Skeletal muscle cell (primary cell): ENCODE measurements at regions not wholly inside any gene's neighbourhood (a gene's known extent, or its start where the extent isn't known, plus 50 kb on each side); places are given as distances from the start of the nearest gene placed in this dataset.

ENCODE experiments used
- DNase-seq: peaks from one replicate; pipeline ENCODE4 v3.0.0-alpha.2; 2010; ENCODE audit warnings: low read depth
- H3K4me3 ChIP-seq: 2 replicates; pipeline ENCODE4 v1.5.1; 2011; ENCODE audit warnings: low read depth, mild to moderate bottlenecking, control low read depth, low read length, moderate library complexity

DNA sequence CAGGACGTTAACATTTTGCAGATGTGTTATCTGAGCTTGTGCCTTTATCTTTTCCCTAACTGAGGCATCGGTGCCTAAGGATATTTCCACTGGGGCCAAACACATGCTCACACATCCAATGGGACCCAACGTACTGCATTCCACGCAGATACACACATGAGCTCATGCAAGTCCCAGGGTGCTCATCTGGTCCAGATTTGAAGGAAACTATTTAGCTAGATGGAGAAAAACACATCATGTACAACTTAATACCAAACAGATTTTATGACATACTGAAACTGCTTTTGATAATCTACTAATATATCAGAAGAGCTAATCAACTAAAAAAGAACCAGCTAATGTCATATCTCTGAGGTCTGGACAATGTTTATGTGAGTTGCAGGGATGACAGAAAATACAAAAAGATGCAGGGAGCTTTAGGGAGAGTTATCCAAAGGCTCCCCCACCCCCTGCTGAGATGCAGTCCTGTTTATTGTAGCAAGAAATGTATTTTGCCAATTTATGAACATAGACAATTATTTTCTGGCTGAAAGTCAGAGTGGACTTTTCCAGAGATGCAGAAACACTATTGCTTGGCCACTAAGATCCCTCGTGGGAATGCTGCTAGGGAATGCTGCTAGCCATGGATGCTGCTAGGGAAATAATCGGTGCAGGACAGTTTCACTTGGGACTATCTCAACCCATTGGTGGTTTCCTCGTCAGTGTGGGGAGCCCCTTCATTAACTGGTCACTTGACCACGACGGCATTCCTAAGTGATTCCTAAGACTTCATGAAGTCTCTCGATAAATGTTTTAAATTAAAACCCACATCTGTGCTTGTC lies 172.8 kb downstream of the SMIM20 start:
- no peak overlapping the region for H3K4me3 ChIP-seq
- DNase-seq: no peak

DNA sequence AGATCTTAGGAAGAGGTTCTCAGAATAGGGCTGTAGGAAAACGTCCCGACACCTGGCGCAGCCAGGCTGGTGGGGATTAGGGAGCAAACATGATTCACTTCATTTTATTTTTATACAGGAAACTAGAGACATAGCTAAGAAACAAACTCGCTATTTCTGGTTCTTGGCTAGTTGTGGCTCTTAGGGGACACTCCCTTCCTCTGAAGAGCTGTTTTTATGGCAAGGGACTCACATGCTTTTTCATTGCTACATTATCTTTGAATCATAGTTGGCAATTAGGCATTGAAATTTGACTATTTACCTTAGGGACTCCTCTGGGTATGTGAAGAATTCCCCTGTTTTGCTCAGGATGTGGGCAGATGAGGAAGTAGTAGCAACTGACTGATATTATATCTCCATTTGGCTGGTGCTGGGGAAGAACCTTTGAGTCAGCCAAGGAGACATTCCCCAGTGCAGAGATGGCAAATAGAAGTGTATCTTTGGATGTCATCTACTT lies 174.5 kb downstream of the SMIM20 start:
- H3K4me3 ChIP-seq: no peak overlapping the region
- DNase-seq: peak; percentile 73

DNA sequence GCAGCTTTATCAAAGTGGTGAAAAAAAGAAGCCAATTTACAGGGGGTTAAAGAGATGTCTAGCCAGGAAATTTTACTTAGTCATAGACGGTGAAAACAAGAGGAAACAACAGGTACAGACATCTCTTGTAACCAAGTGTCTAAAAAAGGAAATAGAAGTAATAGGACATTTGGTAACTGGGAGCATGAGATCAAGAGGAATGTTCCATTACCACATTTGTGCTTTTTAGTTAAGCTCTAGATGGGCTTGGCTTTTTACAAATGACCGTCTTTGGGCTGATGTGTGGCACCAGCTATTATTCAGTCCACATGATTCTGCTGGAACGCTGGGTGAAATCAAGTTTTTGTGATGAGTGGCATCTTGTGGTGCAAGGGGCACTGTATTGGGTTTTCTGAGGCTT lies 179.5 kb downstream of the SMIM20 start:
- H3K4me3 ChIP-seq: no peak overlapping the region
- DNase-seq: no peak

DNA sequence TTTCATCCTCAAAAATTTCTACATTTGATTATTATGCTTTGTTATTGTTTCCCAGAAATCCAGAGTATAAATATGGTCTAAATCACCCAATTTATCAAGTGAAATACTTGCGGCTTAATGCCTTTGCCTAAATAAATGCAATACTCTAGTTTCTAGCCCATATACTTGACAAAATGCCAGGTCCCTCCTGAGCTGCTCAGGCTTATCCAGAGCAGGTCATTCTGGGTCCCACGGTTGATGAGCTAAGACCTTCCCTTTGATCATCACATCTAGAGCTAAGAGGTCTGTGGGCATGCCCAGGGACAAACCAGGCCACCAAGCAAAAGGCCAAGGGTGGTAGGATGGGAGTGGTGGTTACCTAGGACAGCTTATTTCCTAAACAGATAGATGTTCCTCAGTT lies 180.1 kb downstream of the SMIM20 start:
- DNase-seq: no peak
- no peak overlapping the region for H3K4me3 ChIP-seq

DNA sequence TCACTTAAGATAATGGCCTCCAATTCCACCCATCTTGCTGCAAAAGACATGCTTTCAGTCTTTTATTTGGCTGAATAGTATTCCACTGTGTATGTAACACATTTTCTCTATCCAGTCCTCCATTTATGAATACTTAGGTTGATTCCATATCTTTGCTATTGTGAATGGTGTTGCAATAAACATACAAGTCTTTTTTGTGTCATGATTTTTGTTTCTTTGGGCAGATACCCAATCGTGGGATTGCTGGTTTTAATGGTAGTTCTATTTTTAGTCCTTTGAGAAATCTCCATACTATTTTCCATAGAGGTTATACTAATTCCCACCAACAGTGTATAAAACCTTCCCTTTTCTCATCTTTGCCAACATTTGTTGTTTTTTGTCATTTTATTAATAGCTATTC lies 180.9 kb downstream of the SMIM20 start:
- no peak overlapping the region for H3K4me3 ChIP-seq
- DNase-seq: no peak

GRCh38 chr4:26099967-26100366 lies 185.9 kb downstream of the SMIM20 start:
- no peak overlapping the region for H3K4me3 ChIP-seq
- no peak for DNase-seq

DNA sequence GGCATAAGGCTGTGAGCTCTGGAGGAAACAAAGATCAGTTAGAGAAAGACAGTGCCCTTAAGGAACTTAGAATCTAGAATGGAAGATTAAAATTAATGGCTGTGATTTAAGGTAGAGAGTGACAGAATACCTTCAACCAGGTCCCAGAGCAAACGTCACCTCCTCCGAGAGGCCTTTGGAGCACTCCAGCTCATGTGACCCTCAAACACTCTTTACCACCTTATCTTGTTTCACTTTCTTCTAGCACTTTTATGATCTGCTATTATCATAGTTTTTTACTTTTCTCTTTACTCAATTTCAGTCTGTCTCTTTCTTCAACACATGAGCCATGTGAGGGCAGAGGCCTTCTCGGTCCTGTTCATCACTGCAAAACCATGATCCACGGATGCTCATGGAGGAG lies 187.0 kb downstream of the SMIM20 start:
- no peak for DNase-seq
- H3K4me3 ChIP-seq: no peak overlapping the region

DNA sequence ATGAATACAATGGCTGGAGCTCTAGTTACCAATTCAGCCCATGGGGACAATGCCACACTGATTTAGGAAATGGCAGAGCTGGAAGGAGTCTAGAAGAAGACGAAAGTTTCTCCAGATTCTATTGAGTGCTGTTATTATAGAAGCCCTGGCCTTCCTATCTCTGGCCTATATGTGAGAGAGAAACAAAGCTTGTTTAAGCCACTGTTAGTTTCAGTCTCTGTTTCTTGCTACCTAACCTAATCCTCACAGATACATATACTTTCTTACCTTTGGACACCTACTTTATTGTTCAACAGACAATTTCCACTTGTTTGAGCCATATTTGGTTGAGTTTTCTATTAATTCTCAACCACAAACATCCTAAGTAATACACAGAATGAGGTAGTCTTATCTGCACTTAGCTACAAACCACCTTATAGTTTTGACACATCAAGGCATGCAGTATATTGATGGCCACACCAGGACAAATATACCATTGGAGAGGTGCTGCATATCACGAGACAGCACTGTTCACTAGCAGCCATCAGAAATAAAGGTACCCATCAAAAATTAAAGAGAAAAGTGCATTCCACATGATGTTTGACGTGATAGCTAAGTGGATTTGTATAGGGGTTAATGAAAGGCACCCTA lies 190.2 kb downstream of the SMIM20 start:
- H3K4me3 ChIP-seq: no peak overlapping the region
- no peak for DNase-seq

DNA sequence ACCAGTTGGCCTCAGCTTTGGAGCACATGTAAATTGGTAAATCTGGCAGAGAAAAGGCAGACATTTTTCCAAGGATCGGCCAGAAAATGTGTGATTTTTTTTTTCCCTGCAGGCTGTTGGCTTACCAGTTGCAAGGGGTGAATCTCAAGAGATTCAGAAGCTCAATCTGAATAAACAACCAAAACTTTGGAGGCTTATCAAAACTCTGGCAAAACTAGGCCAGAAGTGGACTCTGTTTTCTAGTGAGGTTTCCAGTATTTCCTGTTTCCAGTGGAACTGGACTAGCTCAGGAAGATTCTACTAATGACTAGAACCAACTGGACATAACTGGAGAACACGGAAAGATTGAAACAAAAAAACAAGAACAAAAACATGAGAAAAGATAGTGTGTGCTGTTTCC lies 191.3 kb downstream of the SMIM20 start:
- no peak for DNase-seq
- no peak overlapping the region for H3K4me3 ChIP-seq

DNA sequence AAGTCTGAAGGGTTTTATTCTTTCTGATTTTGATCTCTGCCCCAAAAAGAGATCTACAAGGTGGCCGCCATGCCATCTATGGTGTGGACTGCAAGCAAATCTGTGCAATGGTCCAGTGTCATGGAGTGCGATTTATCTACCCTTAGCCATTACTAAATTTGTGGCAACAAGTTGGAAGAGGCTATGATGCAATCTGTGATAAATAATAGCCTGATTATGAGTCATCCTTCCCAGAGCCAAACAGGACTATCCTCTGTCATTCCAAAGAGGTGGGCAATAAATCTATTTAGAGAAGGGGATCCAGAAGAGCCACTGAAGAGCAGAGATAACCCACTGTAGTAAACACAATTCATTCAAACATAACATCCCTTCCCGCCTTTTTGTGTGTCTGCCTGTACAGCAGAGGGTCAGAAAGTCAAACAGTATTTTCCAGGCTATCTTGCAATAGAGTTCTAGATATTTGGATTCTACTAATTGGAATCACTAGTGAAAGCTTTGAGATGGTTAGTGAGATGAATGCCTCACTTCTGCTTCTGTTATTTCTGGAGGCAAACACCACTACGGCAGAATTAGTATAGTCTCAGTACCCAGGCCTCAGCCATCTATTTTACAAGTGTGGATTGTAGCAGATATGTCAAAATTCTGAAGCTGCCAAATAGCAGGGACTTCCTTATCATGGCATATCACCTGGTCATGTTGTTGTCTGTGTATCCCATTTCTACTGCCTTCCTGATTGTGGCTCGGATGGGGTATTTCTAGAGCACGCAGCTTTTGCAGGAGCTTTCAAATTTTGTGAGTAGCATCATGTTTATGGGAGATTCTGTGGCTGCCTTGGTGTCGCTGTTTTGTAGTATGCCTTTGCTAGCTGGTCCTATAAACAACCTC lies 192.0 kb downstream of the SMIM20 start:
- no peak overlapping the region for H3K4me3 ChIP-seq
- DNase-seq: no peak

GRCh38 chr4:26106776-26107175 lies 192.8 kb downstream of the SMIM20 start:
- H3K4me3 ChIP-seq: no peak overlapping the region
- DNase-seq: no peak

DNA sequence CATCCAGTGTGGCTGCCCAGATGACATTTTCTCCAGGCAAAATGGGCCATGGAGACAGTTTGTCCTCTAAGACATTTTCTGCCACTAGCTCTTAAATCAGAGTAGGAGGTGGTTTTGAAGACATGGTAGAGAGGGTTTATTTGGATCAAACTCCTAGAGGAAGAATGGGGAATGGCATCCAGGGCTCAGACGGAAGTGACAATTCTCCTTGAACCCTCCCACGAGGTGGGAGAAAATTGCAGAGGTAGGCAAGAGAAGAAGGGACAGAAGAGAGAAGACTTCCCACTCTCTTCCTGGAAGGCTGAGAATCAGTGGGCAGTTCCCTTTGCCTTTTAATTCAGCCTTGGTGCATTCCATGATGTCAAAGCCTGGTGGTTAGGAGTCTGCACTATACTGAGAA lies 194.0 kb downstream of the SMIM20 start:
- DNase-seq: no peak
- no peak overlapping the region for H3K4me3 ChIP-seq

DNA sequence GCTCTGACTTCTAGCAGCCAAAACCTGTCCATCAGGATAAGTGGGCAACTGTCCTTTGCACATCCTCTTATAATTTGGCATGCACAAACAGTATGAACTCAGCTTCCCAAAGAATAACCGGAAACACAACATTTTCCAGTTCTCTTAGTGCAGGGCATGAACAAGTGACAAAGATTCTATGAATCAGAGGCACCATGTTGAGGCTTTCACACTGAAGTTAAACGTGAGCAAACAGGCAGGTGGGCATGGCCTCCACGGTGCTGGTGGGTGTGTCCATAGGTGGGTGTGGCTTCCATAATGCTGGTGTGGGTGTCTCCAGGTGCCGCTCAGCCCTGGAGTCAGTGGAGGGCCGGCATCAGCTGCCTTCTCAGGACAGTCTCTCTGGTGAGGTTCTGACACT lies 196.5 kb downstream of the SMIM20 start:
- DNase-seq: no peak
- H3K4me3 ChIP-seq: no peak overlapping the region

DNA sequence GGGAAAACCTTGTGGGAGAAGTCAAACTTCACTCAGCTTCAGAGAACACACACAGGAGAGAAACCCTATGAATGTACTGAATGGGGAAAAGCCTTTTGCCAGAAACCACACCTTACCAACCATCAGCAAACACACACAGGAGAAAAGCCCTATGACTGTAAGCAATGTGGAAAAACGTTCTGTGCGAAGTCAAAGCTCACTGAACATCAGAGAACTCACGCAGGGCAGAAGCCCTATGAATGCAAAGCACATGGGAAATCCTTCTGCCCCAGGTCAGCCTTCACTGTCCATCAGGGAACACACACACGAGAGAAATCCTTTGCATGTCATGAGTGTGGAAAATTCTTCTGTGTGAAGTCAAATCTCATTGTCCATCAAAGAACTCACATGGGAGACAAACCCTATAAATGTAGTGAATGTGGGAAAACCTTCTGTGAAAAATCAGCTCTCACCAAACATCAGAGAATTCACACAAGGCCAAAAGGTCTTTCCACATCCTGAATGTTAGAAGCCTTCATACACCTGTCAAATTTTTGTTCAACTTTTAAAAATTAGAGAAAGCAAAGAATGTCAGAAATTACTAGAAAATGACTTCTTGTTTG lies 199.4 kb downstream of the SMIM20 start:
- no peak for DNase-seq
- H3K4me3 ChIP-seq: no peak overlapping the region

DNA sequence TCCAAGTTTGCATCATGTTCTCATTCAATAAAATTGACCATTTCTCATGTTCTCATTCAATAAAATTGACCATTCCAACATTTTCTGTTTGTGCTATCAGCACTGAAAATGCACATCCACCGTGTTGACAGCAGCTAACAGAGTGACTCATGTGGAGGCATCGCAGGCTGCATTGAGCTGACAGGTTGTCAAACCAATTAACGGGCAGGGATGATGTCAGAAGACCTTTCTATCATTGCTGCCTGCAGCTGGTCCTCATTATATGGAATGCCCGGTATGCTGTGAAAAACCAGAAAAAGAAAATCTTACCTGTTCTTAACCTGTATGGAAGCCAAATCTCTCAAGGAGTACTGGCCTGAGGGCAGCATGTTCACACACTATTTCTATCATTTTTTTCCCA lies 202.0 kb downstream of the SMIM20 start:
- no peak for DNase-seq
- no peak overlapping the region for H3K4me3 ChIP-seq

- H3K4me3 ChIP-seq: no peak overlapping the region
- DNase-seq: no peak
Observed at GRCh38 chr4:26120098-26120825, 200.6 kb upstream of the RBPJ start.

DNA sequence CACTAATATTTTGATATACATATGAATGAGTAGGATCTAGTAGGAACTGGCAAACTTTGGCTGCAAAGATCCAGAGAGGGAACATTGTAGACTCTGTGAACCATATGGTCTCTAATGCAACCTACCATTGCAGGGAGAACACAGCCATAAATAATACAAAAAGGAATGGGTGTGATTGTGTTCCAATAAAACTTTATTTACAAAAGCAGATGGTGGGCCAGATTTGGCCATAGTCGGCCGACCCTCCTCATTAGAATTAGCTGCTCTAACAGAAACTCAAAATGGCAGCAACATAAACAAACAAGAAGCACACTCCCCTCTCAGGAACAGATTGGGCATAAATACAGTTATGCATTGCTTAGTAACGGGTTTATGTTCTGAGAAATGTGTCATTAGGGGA lies 198.1 kb upstream of the RBPJ start:
- DNase-seq: no peak
- H3K4me3 ChIP-seq: no peak overlapping the region

DNA sequence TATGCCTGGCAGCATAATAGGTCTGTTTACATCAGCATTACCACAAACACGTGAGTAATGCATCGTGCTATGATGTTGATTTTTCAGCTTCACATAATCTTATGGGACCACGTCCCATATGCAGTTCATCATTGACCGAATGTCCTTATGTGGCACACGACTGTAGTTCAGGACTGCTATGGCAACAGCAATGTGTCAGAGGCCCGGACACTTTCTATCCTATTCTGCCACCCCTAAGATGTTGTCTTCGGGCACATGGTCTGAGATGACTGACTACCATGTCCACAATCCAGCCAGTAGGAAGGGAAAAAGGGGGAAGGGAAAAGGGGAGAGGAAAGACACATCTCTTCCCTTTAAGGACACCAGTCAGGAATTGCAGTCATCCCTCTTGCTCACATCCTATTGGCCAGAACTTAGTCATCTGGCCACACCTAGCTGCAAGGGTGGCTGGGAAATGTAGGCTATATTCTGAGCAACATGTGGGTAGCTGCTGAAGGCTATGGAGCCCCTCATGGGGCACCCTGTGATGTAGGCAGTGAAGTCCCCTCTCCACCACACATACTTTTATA lies 196.0 kb upstream of the RBPJ start:
- no peak for DNase-seq
- H3K4me3 ChIP-seq: no peak overlapping the region
